A549 (cell line): ENCODE measurements at regions not wholly inside any gene's neighbourhood (a gene's known extent, or its start where the extent isn't known, plus 50 kb on each side); places are given as distances from the start of the nearest gene placed in this dataset.

Source experiments
- ATAC-seq, 2 experiments: fragments of 200-7000 bp in 1 of 2; fragments of >200 bp in 1 of 2; cut with Nextera tagmentation in 1 of 2; cut with Tn5 transposase in 1 of 2; 3 replicates each; pipeline versions ENCODE4 v1.8.0 to v1.9.1; 2018 to 2020; ENCODE audit warnings: mild to moderate bottlenecking in 1 of 2, moderate library complexity in 1 of 2
- CTCF ChIA-PET: fragments of 300-600 bp; sonication (Branson Sonifier 250); formaldehyde crosslinking; extraction: SDS; loops from one replicate; lab custom pipeline; 2021; ENCODE audit warnings: antibody characterized with exemption, inconsistent platforms; lab: Yijun Ruan, JAX
- POLR2A ChIA-PET: fragments of 350-600 bp; formaldehyde crosslinking; extraction: SDS; loops from one replicate; lab custom pipeline; 2021; ENCODE audit warnings: antibody characterized with exemption, inconsistent platforms; lab: Yijun Ruan, JAX
- DNase-seq, 2 experiments: peaks; one replicate each; pipeline versions ENCODE4 v3.0.0 to v3.0.0-alpha.2; 2011 to 2016; ENCODE audit warnings: low read depth in 1 of 2, low spot score in 1 of 2
- FAIRE-seq: peaks from 2 replicates; lab custom pipeline; 2011; peaks lifted over from hg19 to GRCh38; lab: Jason Lieb, UNC
- H3K27ac ChIP-seq, 2 experiments: fragments of >200 bp; sonication (Bioruptor Twin); formaldehyde crosslinking; 3 replicates each; pipeline ENCODE4 v1.5.1; 2016 to 2017
- H3K4me1 ChIP-seq: fragments of >200 bp; sonication (Bioruptor Twin); formaldehyde crosslinking; 3 replicates; pipeline ENCODE4 v1.6.1; 2016
- H3K4me2 ChIP-seq: fragments of >200 bp; sonication (Bioruptor Twin); formaldehyde crosslinking; 3 replicates; pipeline ENCODE4 v1.6.1; 2016
- H3K4me3 ChIP-seq: fragments of >200 bp; sonication (Bioruptor Twin); formaldehyde crosslinking; 3 replicates; pipeline ENCODE4 v1.5.1; 2016
- H3K9me3 ChIP-seq: fragments of >200 bp; sonication (Bioruptor Twin); formaldehyde crosslinking; 3 replicates; pipeline ENCODE4 v1.6.1; 2016
- BCL3 ChIP-seq: fragments of >200 bp; sonication (Bioruptor Twin); formaldehyde crosslinking; IDR thresholded peaks from 3 replicates; pipeline ENCODE4 v1.6.1; 2016
- BHLHE40 ChIP-seq: IDR thresholded peaks from 2 replicates; pipeline ENCODE4 v1.6.1; 2012; ENCODE audit warnings: low read depth, low read length, inconsistent platforms
- CEBPB ChIP-seq, 2 experiments: fragments of >200 bp in 1 of 2; sonication (Bioruptor Twin) in 1 of 2; formaldehyde crosslinking in 1 of 2; IDR thresholded peaks; 2 replicates each; pipeline ENCODE4 v1.6.1; 2012 to 2016
- CTCF ChIP-seq: fragments of >200 bp; sonication (Bioruptor Twin); formaldehyde crosslinking; IDR thresholded peaks from 3 replicates; pipeline ENCODE4 v1.5.1; 2016
- E2F6 ChIP-seq: IDR thresholded peaks from 2 replicates; pipeline ENCODE4 v1.6.1; 2012; ENCODE audit warnings: low read depth, borderline replicate concordance
- EP300 ChIP-seq, 2 experiments: fragments of >200 bp; sonication (Bioruptor Twin); formaldehyde crosslinking; IDR thresholded peaks; 2 replicates in 1 of 2; 3 replicates in 1 of 2; pipeline ENCODE4 v1.6.1; 2016 to 2017
- FOXS1 ChIP-seq: fragments of 250-450 bp; sonication (Bioruptor Pico); IDR thresholded peaks from 2 replicates; pipeline ENCODE4 v1.5.0; 2020; ENCODE audit warnings: mild to moderate bottlenecking, moderate library complexity
- HES2 ChIP-seq: fragments of >200 bp; sonication (Bioruptor Twin); formaldehyde crosslinking; IDR thresholded peaks from 2 replicates; pipeline ENCODE4 v1.6.1; 2016
- HEYL ChIP-seq: fragments of 250-450 bp; sonication (Bioruptor Pico); IDR thresholded peaks from 2 replicates; pipeline ENCODE4 v1.8.0; 2021; ENCODE audit warnings: mild to moderate bottlenecking, moderate library complexity
- HOXA7 ChIP-seq: fragments of 250-450 bp; sonication (Bioruptor Pico); IDR thresholded peaks from 2 replicates; pipeline ENCODE4 v1.5.0; 2020; ENCODE audit warnings: mild to moderate bottlenecking, moderate library complexity
- JUNB ChIP-seq: fragments of >200 bp; sonication (Bioruptor Twin); formaldehyde crosslinking; IDR thresholded peaks from 2 replicates; pipeline ENCODE4 v1.6.1; 2016
- KDM1A ChIP-seq: fragments of 200-600 bp; sonication (generic); IDR thresholded peaks from 2 replicates; pipeline ENCODE4 v1.6.1; 2016; ENCODE audit warnings: low read depth, mild to moderate bottlenecking
- KDM5A ChIP-seq: fragments of 200-600 bp; sonication (generic); IDR thresholded peaks from 2 replicates; pipeline ENCODE4 v1.6.1; 2016; ENCODE audit warnings: antibody characterized with exemption, mild to moderate bottlenecking
- MAFK ChIP-seq: fragments of 450-650 bp; IDR thresholded peaks from 2 replicates; pipeline ENCODE4 v1.6.1; 2014; ENCODE audit not compliant: partially characterized antibody
- MYC ChIP-seq: IDR thresholded peaks from 2 replicates; pipeline ENCODE4 v1.6.1; 2012; ENCODE audit warnings: mild to moderate bottlenecking, inconsistent platforms, low read length, improper control_type of control experiment, borderline replicate concordance
- NFE2L2 ChIP-seq: fragments of 150-350 bp; conservative IDR thresholded peaks from 2 replicates; pipeline ENCODE4 v1.6.1; 2014; ENCODE audit warnings: low read length
- PHF8 ChIP-seq: fragments of 200-600 bp; sonication (generic); IDR thresholded peaks from 2 replicates; pipeline ENCODE4 v1.6.1; 2016; ENCODE audit warnings: low read depth, mild to moderate bottlenecking, antibody characterized with exemption, moderate library complexity, borderline replicate concordance
- RAD21 ChIP-seq, 2 experiments: fragments of >200 bp in 1 of 2; sonication (Bioruptor Twin) in 1 of 2; formaldehyde crosslinking in 1 of 2; IDR thresholded peaks in 1 of 2; conservative IDR thresholded peaks in 1 of 2; 2 replicates in 1 of 2; 3 replicates in 1 of 2; pipeline ENCODE4 v1.6.1; 2012 to 2018; ENCODE audit warnings: inconsistent platforms in 1 of 2
- REST ChIP-seq: fragments of 200-600 bp; sonication (generic); IDR thresholded peaks from 2 replicates; pipeline ENCODE4 v1.6.1; 2016; ENCODE audit warnings: antibody characterized with exemption, mild to moderate bottlenecking, moderate library complexity
- RFX5 ChIP-seq: fragments of 450-650 bp; IDR thresholded peaks from 2 replicates; pipeline ENCODE4 v1.7.1; 2014; ENCODE audit warnings: antibody characterized with exemption, mild to moderate bottlenecking, moderate library complexity
- RNF2 ChIP-seq: fragments of 200-600 bp; sonication (generic); IDR thresholded peaks from 2 replicates; pipeline ENCODE4 v1.6.1; 2016; ENCODE audit warnings: low read depth, mild to moderate bottlenecking, antibody characterized with exemption, moderate library complexity, borderline replicate concordance
- SMC3 ChIP-seq: fragments of >200 bp; sonication (Bioruptor Twin); formaldehyde crosslinking; IDR thresholded peaks from 3 replicates; pipeline ENCODE4 v1.6.1; 2018; ENCODE audit warnings: inconsistent platforms
- SREBF2 ChIP-seq: fragments of 450-650 bp; IDR thresholded peaks from 2 replicates; pipeline ENCODE4 v1.6.1; 2014; ENCODE audit warnings: mild to moderate bottlenecking, moderate library complexity
- TFCP2L1 ChIP-seq: fragments of 250-450 bp; sonication (Bioruptor Pico); IDR thresholded peaks from 2 replicates; pipeline ENCODE4 v1.5.0; 2021; ENCODE audit warnings: mild to moderate bottlenecking
- TP53 ChIP-seq: fragments of 250-450 bp; sonication (Bioruptor Pico); IDR thresholded peaks from 2 replicates; pipeline ENCODE4 v1.5.0; 2021; ENCODE audit warnings: mild to moderate bottlenecking, moderate library complexity
- USF2 ChIP-seq: fragments of 450-650 bp; IDR thresholded peaks from 2 replicates; pipeline ENCODE4 v1.6.1; 2014; ENCODE audit warnings: antibody characterized with exemption
- ZFP36 ChIP-seq: fragments of 450-650 bp; IDR thresholded peaks from 2 replicates; pipeline ENCODE4 v1.6.1; 2014; ENCODE audit warnings: borderline replicate concordance; ENCODE audit not compliant: partially characterized antibody
- ZNF302 ChIP-seq: fragments of 250-450 bp; sonication (Bioruptor Pico); IDR thresholded peaks from 2 replicates; pipeline ENCODE4 v1.9.0; 2021; ENCODE audit warnings: inconsistent platforms, mild to moderate bottlenecking, moderate library complexity
- WGBS: methylation state at CpG from one replicate; pipeline ENCODE4 v1.1.6; 2017; ENCODE audit errors: missing lambda C conversion rate; 5-methylcytosine and 5-hydroxymethylcytosine counted together

GRCh38 chr11:88231894-88232482 lies 56.7 kb upstream of the RAB38 start:
- no peaks in the 10 kb centered on the region for H3K4me1 ChIP-seq
- no peak overlapping the region for H3K27ac ChIP-seq
- peaks cover 12% of the 10 kb centered on the region; the same call in 2 of the 3 replicates for H3K9me3 ChIP-seq
- DNase-seq: peak; percentile 7 to 11
- peak; percentile 77 to 90; a peak in 4 of 6 replicates for ATAC-seq
- WGBS: 45% methylated on average over 5 of the region's 5 CpGs
- CTCF ChIA-PET: interaction anchor here (0.6 to 2.2 kb wide), 17 partner anchors 13 to 320 kb away, joined by 3 to 11 read pairs (median 3); partner anchors contain the start of gene CTSC
- POLR2A ChIA-PET: no interaction called here
- H3K4me2 ChIP-seq: no peak overlapping the region
- TF ChIP-seq ZFP36 (no peak), E2F6 (no peak), BHLHE40 (no peak), EP300 (IDR thresholded peaks at IDR 0.05) (no peak), CEBPB (IDR thresholded peaks at IDR 0.05) (no peak), SMC3 (peak; percentile 45; the same call in 2 of the 3 replicates), MAFK (no peak), BCL3 (no peak), JUNB (no peak), PHF8 (no peak), MYC (no peak), CTCF (peak; percentile 35), NFE2L2 (no peak), KDM1A (no peak), RAD21 (conservative IDR thresholded peaks at IDR 0.05 in 1 of 2, IDR thresholded peaks at IDR 0.05 in 1 of 2) (peak; percentile 36 to 39; a peak in 4 of 5 replicates), KDM5A (no peak), HOXA7 (CRISPR knock-in tag) (no peak)
- FAIRE-seq: no peak
- H3K4me3 ChIP-seq: no peak overlapping the region

GRCh38 chr11:88229303-88229702 lies 54.1 kb upstream of the RAB38 start:
- TF ChIP-seq USF2 (no peak), NFE2L2 (no peak), REST (no peak), PHF8 (no peak), SREBF2 (no peak), HES2 (no peak), HEYL (CRISPR knock-in tag) (no peak), RNF2 (no peak), BCL3 (no peak), HOXA7 (CRISPR knock-in tag) (no peak), RFX5 (no peak), FOXS1 (no peak), TFCP2L1 (no peak), KDM5A (no peak), ZNF302 (CRISPR knock-in tag) (no peak), TP53 (CRISPR knock-in tag) (no peak)
- no peak overlapping the region for H3K4me3 ChIP-seq
- peaks cover 23% of the 10 kb centered on the region for H3K9me3 ChIP-seq
- no peaks in the 10 kb centered on the region for H3K4me1 ChIP-seq
- no peak for ATAC-seq
- no peak for FAIRE-seq
- no peak overlapping the region for H3K27ac ChIP-seq
- no peak overlapping the region for H3K4me2 ChIP-seq
- ChIA-PET CTCF (interaction anchor here (1.8 kb wide), 1 partner anchor 10 kb away, joined by 7 read pairs; no protein-coding TSS in a partner anchor), POLR2A (no interaction called here)
- DNase-seq: no peak
